Cardiac muscle cell (in vitro differentiated cells and primary cell): ENCODE measurements at regions not wholly inside any gene's neighbourhood (a gene's known extent, or its start where the extent isn't known, plus 50 kb on each side); places are given as distances from the start of the nearest gene placed in this dataset.

ENCODE experiments used
- DNase-seq, 2 donors: peaks; one replicate each; pipeline versions ENCODE4 v3.0.0 to v3.0.0-alpha.2; 2010 to 2017; ENCODE audit warnings: low read depth in 1 of 2, low spot score in 1 of 2
- H3K27ac ChIP-seq: fragments of 200-600 bp; sonication (generic); 2 replicates; pipeline ENCODE4 v1.5.1; 2016
- H3K27me3 ChIP-seq: fragments of 200-600 bp; sonication (generic); 2 replicates; pipeline ENCODE4 v1.6.0; 2016; ENCODE audit warnings: control low read depth
- H3K36me3 ChIP-seq: fragments of 200-600 bp; sonication (generic); 2 replicates; pipeline ENCODE4 v1.5.1; 2016; ENCODE audit warnings: control low read depth
- H3K4me1 ChIP-seq: fragments of 200-600 bp; sonication (generic); 2 replicates; pipeline ENCODE4 v1.8.1; 2017; ENCODE audit warnings: low read depth, mild to moderate bottlenecking, mixed run types
- H3K4me3 ChIP-seq: fragments of 200-600 bp; sonication (generic); 2 replicates; pipeline ENCODE4 v1.5.1; 2016; ENCODE audit warnings: mild to moderate bottlenecking
- H3K9me3 ChIP-seq: fragments of 200-600 bp; sonication (generic); 2 replicates; pipeline ENCODE4 v1.5.1; 2017; ENCODE audit warnings: low read depth, mild to moderate bottlenecking, control low read depth
- CTCF ChIP-seq: IDR thresholded peaks from 2 replicates; pipeline ENCODE4 v1.5.1; 2012; ENCODE audit warnings: low read depth, mild to moderate bottlenecking, low read length

DNA sequence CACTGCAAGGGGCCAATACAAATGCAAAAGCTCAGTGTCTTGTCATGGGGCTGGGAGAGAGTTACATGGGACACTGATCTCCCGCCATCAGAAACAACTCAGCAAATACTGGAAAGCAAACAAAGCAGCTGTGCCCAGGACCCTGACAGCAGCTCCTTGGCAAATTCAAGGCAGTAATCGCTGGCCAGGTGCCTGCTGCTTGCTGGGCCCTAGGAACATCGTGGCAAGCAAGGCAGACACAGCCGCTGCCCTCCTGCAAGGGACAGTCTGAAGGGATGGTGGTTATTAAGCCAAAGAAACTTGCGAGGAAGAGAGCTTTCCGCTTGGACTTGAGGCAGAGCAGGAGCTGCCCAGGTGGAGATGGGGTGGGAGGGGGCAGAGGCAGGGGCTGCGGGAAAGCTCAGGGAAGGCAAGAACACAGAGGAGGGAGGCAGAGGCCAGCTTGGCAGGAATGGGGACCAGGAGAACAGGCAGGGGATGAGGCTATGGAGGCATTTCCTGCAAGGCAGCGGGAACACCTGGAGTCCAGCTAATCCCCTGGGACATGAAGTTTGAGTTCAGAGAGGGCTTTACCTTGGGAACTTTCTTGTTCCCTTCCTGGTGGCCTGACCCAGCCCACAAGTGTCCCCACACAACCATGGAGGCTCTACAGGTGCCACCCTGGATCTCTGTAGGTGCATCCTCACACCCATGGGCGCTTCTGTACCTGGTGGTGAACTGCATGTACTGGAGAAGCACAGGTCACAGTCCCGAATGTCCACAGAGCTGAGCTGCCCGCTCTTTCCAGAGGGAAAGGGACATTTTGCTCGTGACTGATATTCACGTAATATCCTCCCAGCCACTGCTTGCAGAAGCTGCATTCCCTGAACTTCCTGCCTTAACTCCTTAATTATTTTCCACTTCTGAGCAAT lies 78.7 kb upstream of the ATP2B2 start:
- Histone ChIP-seq H3K27ac (no peak overlapping the region), H3K27me3 (peaks cover 46% of the 10 kb centered on the region), H3K9me3 (no peaks in the 10 kb centered on the region), H3K4me3 (no peak overlapping the region), H3K36me3 (no peaks in the 10 kb centered on the region), H3K4me1 (no peaks in the 10 kb centered on the region)
- no peak for DNase-seq
- TF ChIP-seq CTCF: no peak

GRCh38 chr3:10585945-10586344 lies 80.6 kb upstream of the ATP2B2 start:
- H3K4me3 ChIP-seq: no peak overlapping the region
- no peak overlapping the region for H3K27ac ChIP-seq
- TF ChIP-seq CTCF: no peak
- no peaks in the 10 kb centered on the region for H3K36me3 ChIP-seq
- no peak for DNase-seq
- H3K9me3 ChIP-seq: no peaks in the 10 kb centered on the region
- peaks cover 65% of the 10 kb centered on the region for H3K27me3 ChIP-seq
- no peaks in the 10 kb centered on the region for H3K4me1 ChIP-seq

DNA sequence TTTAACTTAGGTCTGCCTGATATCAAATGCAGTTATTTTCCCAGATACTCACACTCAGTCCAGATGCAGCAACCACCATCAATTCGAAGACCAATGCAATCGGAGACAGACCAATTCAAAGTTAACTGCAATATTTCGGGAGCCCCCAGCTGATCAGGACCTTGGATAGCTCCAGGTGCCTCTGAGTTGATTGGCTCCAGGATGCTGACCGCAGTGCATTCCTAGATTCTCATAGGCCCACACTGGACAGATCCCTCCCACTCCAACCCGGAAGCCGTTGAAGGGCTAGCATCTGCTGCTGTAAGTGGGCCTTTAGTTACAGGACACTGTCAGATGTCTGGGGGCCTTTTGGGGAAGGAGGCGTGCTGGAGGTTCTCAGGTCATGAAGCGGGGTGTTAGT lies 89.5 kb upstream of the ATP2B2 start:
- no peak for TF ChIP-seq CTCF
- peak; percentile 70 to 96 for DNase-seq
- no peak overlapping the region for H3K4me3 ChIP-seq
- peaks cover 36% of the 10 kb centered on the region for H3K27me3 ChIP-seq
- H3K9me3 ChIP-seq: no peaks in the 10 kb centered on the region
- no peaks in the 10 kb centered on the region for H3K4me1 ChIP-seq
- H3K27ac ChIP-seq: no peak overlapping the region
- H3K36me3 ChIP-seq: no peaks in the 10 kb centered on the region

DNA sequence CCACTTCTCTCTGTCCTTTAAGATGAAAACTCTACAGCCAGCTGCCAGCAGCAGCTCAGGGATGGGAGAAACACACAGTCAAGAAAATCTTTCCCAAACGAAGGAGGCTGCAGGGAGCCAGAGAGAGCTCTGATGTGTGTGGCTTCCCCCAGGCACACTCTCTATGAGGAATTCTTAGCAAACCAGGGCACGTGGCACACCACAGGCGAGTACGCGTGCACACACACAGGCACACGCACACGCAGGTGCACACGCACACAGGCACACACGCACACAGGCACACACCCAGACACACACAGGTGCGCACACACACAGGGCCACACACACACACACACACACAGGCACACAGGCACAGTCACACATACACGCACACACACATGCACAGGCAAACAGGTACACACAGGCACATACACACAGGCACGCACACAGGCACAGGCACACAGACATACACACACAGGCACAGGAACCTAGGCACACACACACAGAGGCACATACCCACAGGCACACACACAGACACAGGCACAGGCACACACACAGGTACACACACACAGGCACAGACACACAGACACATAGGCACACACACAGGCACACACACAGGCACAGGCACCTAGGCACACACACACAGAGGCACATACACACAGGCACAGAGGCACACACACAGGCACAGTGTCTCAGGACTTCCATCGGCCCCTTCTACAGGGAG lies 91.5 kb upstream of the ATP2B2 start:
- Histone ChIP-seq H3K36me3 (no peaks in the 10 kb centered on the region), H3K27me3 (peaks cover 22% of the 10 kb centered on the region), H3K9me3 (no peaks in the 10 kb centered on the region), H3K4me3 (no peak overlapping the region), H3K4me1 (no peaks in the 10 kb centered on the region), H3K27ac (no peak overlapping the region)
- no peak for DNase-seq
- no peak for TF ChIP-seq CTCF

DNA sequence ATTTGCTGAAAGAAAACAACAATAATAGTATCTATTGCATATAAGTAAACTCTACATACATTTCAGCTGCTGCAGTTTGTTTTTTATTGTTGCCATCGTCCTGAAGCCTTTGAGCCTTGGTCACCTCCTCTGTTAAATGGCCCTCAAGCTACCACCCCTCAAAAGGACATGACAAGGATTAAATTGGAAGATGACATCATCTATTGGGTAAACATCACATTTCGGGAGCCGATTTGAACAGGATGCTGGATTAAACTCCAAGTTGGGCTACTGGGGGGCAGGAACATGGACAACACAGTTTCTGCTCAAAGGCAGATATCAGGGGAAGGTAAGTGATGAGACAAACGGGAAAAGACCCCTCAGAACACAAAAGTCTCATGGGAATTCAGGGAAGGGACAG lies 92.3 kb upstream of the ATP2B2 start:
- TF ChIP-seq CTCF: no peak
- H3K9me3 ChIP-seq: no peaks in the 10 kb centered on the region
- H3K4me1 ChIP-seq: peaks cover 6% of the 10 kb centered on the region
- no peak for DNase-seq
- peaks cover 18% of the 10 kb centered on the region for H3K27me3 ChIP-seq
- H3K27ac ChIP-seq: no peak overlapping the region
- no peak overlapping the region for H3K4me3 ChIP-seq
- no peaks in the 10 kb centered on the region for H3K36me3 ChIP-seq
